ENCODE measurements at regions not wholly inside any gene's neighbourhood (a gene's known extent, or its start where the extent isn't known, plus 50 kb on each side); places are given as distances from the start of the nearest gene placed in this dataset.

- no peaks in the 10 kb centered on the region for H3K4me1 ChIP-seq (ENCODE audit: insufficient read depth)
- WGBS: 62% methylated on average over 6 of the region's 6 CpGs
- DNase-seq (ENCODE audit: extremely low spot score): no peak
- H3K4me3 ChIP-seq (ENCODE audit: low read depth, low read length): no peak overlapping the region
- H3K27ac ChIP-seq (ENCODE audit: low read depth): no peak overlapping the region
- no peaks in the 10 kb centered on the region for H3K36me3 ChIP-seq (ENCODE audit: insufficient read depth)
Observed at GRCh38 chr15:47945872-47946650, 174.7 kb upstream of the SLC24A5 start.

GRCh38 chr15:47949815-47950214 is 171.0 kb upstream of the SLC24A5 start:
- no peaks in the 10 kb centered on the region for H3K36me3 ChIP-seq (ENCODE audit: insufficient read depth)
- H3K27ac ChIP-seq (ENCODE audit: low read depth): no peak overlapping the region
- 85% methylated on average over 4 of the region's 4 CpGs for WGBS
- H3K4me1 ChIP-seq (ENCODE audit: insufficient read depth): no peaks in the 10 kb centered on the region
- H3K4me3 ChIP-seq (ENCODE audit: low read depth, low read length): no peak overlapping the region
- no peak for DNase-seq (ENCODE audit: extremely low spot score)

- H3K36me3 ChIP-seq (ENCODE audit: insufficient read depth): no peaks in the 10 kb centered on the region
- no peak overlapping the region for H3K27ac ChIP-seq (ENCODE audit: low read depth)
- DNase-seq (ENCODE audit: extremely low spot score): no peak
- 93% methylated on average over 2 of the region's 2 CpGs for WGBS
- no peak overlapping the region for H3K4me3 ChIP-seq (ENCODE audit: low read depth, low read length)
- H3K4me1 ChIP-seq (ENCODE audit: insufficient read depth): no peaks in the 10 kb centered on the region
Observed at GRCh38 chr15:47950447-47950846, 170.3 kb upstream of the SLC24A5 start.

GRCh38 chr15:47951781-47952180 is 169.0 kb upstream of the SLC24A5 start:
- Histone ChIP-seq H3K36me3 (ENCODE audit: insufficient read depth) (no peaks in the 10 kb centered on the region), H3K4me1 (ENCODE audit: insufficient read depth) (no peaks in the 10 kb centered on the region), H3K4me3 (ENCODE audit: low read depth, low read length) (no peak overlapping the region), H3K27ac (ENCODE audit: low read depth) (no peak overlapping the region)
- WGBS: 82% methylated on average over 2 of the region's 2 CpGs
- DNase-seq (ENCODE audit: extremely low spot score): no peak

GRCh38 chr15:47954196-47954595 is 166.6 kb upstream of the SLC24A5 start:
- WGBS: 52% methylated on average over 3 of the region's 3 CpGs
- Histone ChIP-seq H3K4me3 (ENCODE audit: low read depth, low read length) (no peak overlapping the region), H3K27ac (ENCODE audit: low read depth) (no peak overlapping the region), H3K4me1 (ENCODE audit: insufficient read depth) (no peaks in the 10 kb centered on the region), H3K36me3 (ENCODE audit: insufficient read depth) (no peaks in the 10 kb centered on the region)
- DNase-seq (ENCODE audit: extremely low spot score): no peak

- WGBS: 87% methylated on average over 4 of the region's 4 CpGs
- H3K4me1 ChIP-seq (ENCODE audit: insufficient read depth): no peaks in the 10 kb centered on the region
- H3K27ac ChIP-seq (ENCODE audit: low read depth): no peak overlapping the region
- no peak overlapping the region for H3K4me3 ChIP-seq (ENCODE audit: low read depth, low read length)
- no peaks in the 10 kb centered on the region for H3K36me3 ChIP-seq (ENCODE audit: insufficient read depth)
- DNase-seq (ENCODE audit: extremely low spot score): no peak
Observed at GRCh38 chr15:47955021-47955420, 165.8 kb upstream of the SLC24A5 start.

GRCh38 chr15:47959617-47960413 is 161.0 kb upstream of the SLC24A5 start:
- Histone ChIP-seq H3K4me3 (ENCODE audit: low read depth, low read length) (no peak overlapping the region), H3K27ac (ENCODE audit: low read depth) (no peak overlapping the region), H3K36me3 (ENCODE audit: insufficient read depth) (no peaks in the 10 kb centered on the region), H3K4me1 (ENCODE audit: insufficient read depth) (no peaks in the 10 kb centered on the region)
- no peak for DNase-seq (ENCODE audit: extremely low spot score)
- WGBS: 82% methylated on average over 5 of the region's 5 CpGs

- Histone ChIP-seq H3K36me3 (ENCODE audit: insufficient read depth) (no peaks in the 10 kb centered on the region), H3K4me3 (ENCODE audit: low read depth, low read length) (no peak overlapping the region), H3K27ac (ENCODE audit: low read depth) (no peak overlapping the region), H3K4me1 (ENCODE audit: insufficient read depth) (no peaks in the 10 kb centered on the region)
- WGBS: 74% methylated on average over 9 of the region's 9 CpGs
- no peak for DNase-seq (ENCODE audit: extremely low spot score)
Observed at GRCh38 chr15:47961401-47962090, 159.2 kb upstream of the SLC24A5 start.

GRCh38 chr15:47963265-47963664 is 157.5 kb upstream of the SLC24A5 start:
- no peak overlapping the region for H3K27ac ChIP-seq (ENCODE audit: low read depth)
- 75% methylated on average over 4 of the region's 4 CpGs for WGBS
- DNase-seq (ENCODE audit: extremely low spot score): no peak
- no peaks in the 10 kb centered on the region for H3K36me3 ChIP-seq (ENCODE audit: insufficient read depth)
- no peak overlapping the region for H3K4me3 ChIP-seq (ENCODE audit: low read depth, low read length)
- H3K4me1 ChIP-seq (ENCODE audit: insufficient read depth): no peaks in the 10 kb centered on the region

- no peak for DNase-seq (ENCODE audit: extremely low spot score)
- H3K4me1 ChIP-seq (ENCODE audit: insufficient read depth): no peaks in the 10 kb centered on the region
- H3K36me3 ChIP-seq (ENCODE audit: insufficient read depth): no peaks in the 10 kb centered on the region
- 77% methylated on average over 2 of the region's 2 CpGs for WGBS
- H3K4me3 ChIP-seq (ENCODE audit: low read depth, low read length): no peak overlapping the region
- H3K27ac ChIP-seq (ENCODE audit: low read depth): no peak overlapping the region
Observed at GRCh38 chr15:47964229-47964628, 156.6 kb upstream of the SLC24A5 start.

GRCh38 chr15:47965297-47965696 is 155.5 kb upstream of the SLC24A5 start:
- no peak for DNase-seq (ENCODE audit: extremely low spot score)
- no peak overlapping the region for H3K27ac ChIP-seq (ENCODE audit: low read depth)
- H3K4me1 ChIP-seq (ENCODE audit: insufficient read depth): no peaks in the 10 kb centered on the region
- WGBS: 81% methylated on average over 4 of the region's 4 CpGs
- H3K4me3 ChIP-seq (ENCODE audit: low read depth, low read length): no peak overlapping the region
- H3K36me3 ChIP-seq (ENCODE audit: insufficient read depth): no peaks in the 10 kb centered on the region

- Histone ChIP-seq H3K36me3 (ENCODE audit: insufficient read depth) (no peaks in the 10 kb centered on the region), H3K4me1 (ENCODE audit: insufficient read depth) (no peaks in the 10 kb centered on the region), H3K4me3 (ENCODE audit: low read depth, low read length) (no peak overlapping the region), H3K27ac (ENCODE audit: low read depth) (no peak overlapping the region)
- 100% methylated on average over 1 of the region's 1 CpG for WGBS
- no peak for DNase-seq (ENCODE audit: extremely low spot score)
Observed at GRCh38 chr15:47968593-47968992, 152.2 kb upstream of the SLC24A5 start.

- no peak for DNase-seq (ENCODE audit: extremely low spot score)
- Histone ChIP-seq H3K27ac (ENCODE audit: low read depth) (no peak overlapping the region), H3K36me3 (ENCODE audit: insufficient read depth) (no peaks in the 10 kb centered on the region), H3K4me3 (ENCODE audit: low read depth, low read length) (no peak overlapping the region), H3K4me1 (ENCODE audit: insufficient read depth) (no peaks in the 10 kb centered on the region)
- 88% methylated on average over 4 of the region's 4 CpGs for WGBS
Observed at GRCh38 chr15:47971637-47972036, 149.2 kb upstream of the SLC24A5 start.

- 83% methylated on average over 3 of the region's 3 CpGs for WGBS
- H3K4me3 ChIP-seq (ENCODE audit: low read depth, low read length): no peak overlapping the region
- DNase-seq (ENCODE audit: extremely low spot score): no peak
- no peak overlapping the region for H3K27ac ChIP-seq (ENCODE audit: low read depth)
- H3K4me1 ChIP-seq (ENCODE audit: insufficient read depth): no peaks in the 10 kb centered on the region
- H3K36me3 ChIP-seq (ENCODE audit: insufficient read depth): no peaks in the 10 kb centered on the region
Observed at GRCh38 chr15:47972738-47973137, 148.1 kb upstream of the SLC24A5 start.

All from urinary bladder (tissue), 3 donors.